Natural killer cell (primary cell): ENCODE measurements at regions not wholly inside any gene's neighbourhood (a gene's known extent, or its start where the extent isn't known, plus 50 kb on each side); places are given as distances from the start of the nearest gene placed in this dataset.

Experiments
- ATAC-seq, 3 donors: fragments of 150-1000 bp in 2 of 3; fragments of 200-7000 bp in 1 of 3; cut with Tn5 transposase; 1 replicate in 1 of 3; 2 replicates in 2 of 3; pipeline ENCODE4 v1.10.0; 2021; ENCODE audit warnings: mild to moderate bottlenecking in 2 of 3, moderate library complexity in 2 of 3
- DNase-seq, 2 donors: peaks; one replicate each; pipeline versions ENCODE4 v3.0.0 to v3.0.0-alpha.2; 2013 to 2021; ENCODE audit warnings: mixed read lengths in 1 of 2
- H3K27ac ChIP-seq: one replicate; pipeline ENCODE4 v1.5.1; 2013; ENCODE audit warnings: mild to moderate bottlenecking, low read length
- H3K27me3 ChIP-seq: one replicate; pipeline ENCODE4 v1.6.1; 2013; ENCODE audit warnings: low read length; ENCODE audit not compliant: control insufficient read depth, insufficient read depth
- H3K36me3 ChIP-seq: one replicate; pipeline ENCODE4 v1.6.1; 2013; ENCODE audit warnings: low read length; ENCODE audit not compliant: control insufficient read depth, insufficient read depth
- H3K4me1 ChIP-seq: one replicate; pipeline ENCODE4 v1.6.1; 2013; ENCODE audit warnings: low read length; ENCODE audit not compliant: control insufficient read depth, insufficient read depth
- H3K4me3 ChIP-seq: one replicate; pipeline ENCODE4 v1.5.1; 2013; ENCODE audit warnings: low read length
- H3K9me3 ChIP-seq: one replicate; pipeline ENCODE4 v1.6.1; 2013; ENCODE audit warnings: low read length; ENCODE audit not compliant: control insufficient read depth, insufficient read depth
- H3K27ac Mint-ChIP-seq, 2 donors: one replicate each; pipeline ENCODE4 v1.8.0; 2022; ENCODE audit warnings: mild to moderate bottlenecking in 2 of 2, mixed read lengths in 2 of 2, moderate library complexity in 1 of 2
- H3K27me3 Mint-ChIP-seq, 2 donors: one replicate each; pipeline ENCODE4 v1.8.0; 2022; ENCODE audit warnings: low read depth in 2 of 2, mixed read lengths in 2 of 2
- H3K36me3 Mint-ChIP-seq: one replicate; pipeline ENCODE4 v1.8.0; 2022; ENCODE audit warnings: mixed read lengths
- H3K4me1 Mint-ChIP-seq, 2 donors: one replicate each; pipeline ENCODE4 v1.8.0; 2022; ENCODE audit warnings: mixed read lengths in 2 of 2
- H3K4me3 Mint-ChIP-seq: one replicate; pipeline ENCODE4 v1.8.0; 2022; ENCODE audit warnings: mild to moderate bottlenecking, moderate library complexity, mixed read lengths
- H3K9me3 Mint-ChIP-seq, 2 donors: one replicate each; pipeline ENCODE4 v1.8.0; 2022; ENCODE audit warnings: mixed read lengths in 2 of 2
- WGBS: methylation state at CpG from one replicate; pipeline ENCODE4 v1.1.7; 2013; ENCODE audit warnings: missing lambda C conversion rate; ENCODE audit not compliant: insufficient coverage; 5-methylcytosine and 5-hydroxymethylcytosine counted together
- intact Hi-C: fragments of 100-400 bp; cut with micrococcal nuclease; formaldehyde crosslinking; loops from one replicate; pipeline ENCODE4 v1.14.2; 2022
- TF ChIP-seq, protein P1 (sequence below): fragments of 200-600 bp; IDR thresholded peaks from one replicate; pipeline ENCODE4 v1.8.0; 2022; ENCODE audit warnings: antibody characterized with exemption

DNA sequence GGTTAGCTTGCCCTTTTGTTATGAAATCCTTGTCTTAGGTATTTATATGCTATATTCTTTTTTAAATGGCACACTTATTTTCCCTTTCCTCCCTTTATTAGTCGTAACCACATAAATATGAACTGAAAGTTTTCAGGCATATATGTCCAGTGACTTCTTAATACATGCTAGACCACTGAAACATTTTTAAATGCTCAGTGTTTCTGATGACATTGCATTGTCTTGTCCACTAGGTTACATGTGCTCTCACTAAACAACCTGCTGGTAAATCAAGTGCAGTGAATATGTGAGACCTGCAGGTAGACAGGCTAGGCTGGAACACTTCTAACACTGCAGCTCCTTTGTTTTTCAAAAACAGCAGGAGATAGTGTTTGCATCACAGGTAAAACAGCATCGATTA is 332.6 kb upstream of the DACH1 start:
- H3K9me3 Mint-ChIP-seq, result peaks cover 2 to 4% of the 10 kb centered on the region in 2 donors
- WGBS, result 0% methylated on average over 1 of the region's 2 CpGs

DNA sequence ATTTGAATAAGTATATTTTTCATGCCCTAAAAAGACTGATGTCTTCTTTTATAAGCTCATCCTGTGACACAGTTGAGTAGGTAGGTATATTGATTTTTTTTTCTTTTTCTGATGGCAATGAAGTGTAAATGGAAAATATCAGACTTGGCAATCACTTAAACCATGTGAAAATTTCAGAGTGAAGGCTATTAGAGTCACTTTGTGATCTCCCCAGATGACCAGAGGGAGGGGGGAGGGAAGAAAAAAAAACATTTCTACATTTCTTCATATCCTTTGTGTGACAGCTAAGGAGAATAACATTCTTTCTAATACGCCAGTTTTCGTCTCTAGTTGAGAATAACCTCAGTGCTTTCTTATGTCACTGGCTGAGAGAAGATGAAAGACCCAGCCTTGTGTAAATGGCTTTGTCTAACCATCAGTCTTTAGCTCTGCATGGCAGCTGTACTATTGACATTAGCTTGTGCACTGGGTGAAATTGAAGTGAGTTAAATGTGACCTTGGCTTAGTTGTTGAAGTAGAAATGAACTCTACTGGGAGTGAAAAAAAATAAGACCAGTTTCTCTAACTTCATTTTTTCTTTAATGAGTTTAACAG is 332.1 kb upstream of the DACH1 start:
- Histone ChIP-seq H3K4me3 (no peak overlapping the region), H3K36me3 (no peaks in the 10 kb centered on the region), H3K4me1 (no peaks in the 10 kb centered on the region), H3K27ac (no peak overlapping the region), H3K27me3 (no peaks in the 10 kb centered on the region), H3K9me3 (no peaks in the 10 kb centered on the region)
- intact Hi-C loops, result no loop called here
- ATAC-seq, result no peak
- no peak overlapping the region for H3K4me3 Mint-ChIP-seq
- 74% methylated on average over 2 of the region's 2 CpGs for WGBS
- H3K9me3 Mint-ChIP-seq, result peaks cover 2 to 4% of the 10 kb centered on the region in 2 donors
- no peak overlapping the region for H3K27ac Mint-ChIP-seq
- no peaks in the 10 kb centered on the region for H3K36me3 Mint-ChIP-seq
- no peak for DNase-seq
- no peaks in the 10 kb centered on the region for H3K27me3 Mint-ChIP-seq
- TF ChIP-seq, protein P1, sequence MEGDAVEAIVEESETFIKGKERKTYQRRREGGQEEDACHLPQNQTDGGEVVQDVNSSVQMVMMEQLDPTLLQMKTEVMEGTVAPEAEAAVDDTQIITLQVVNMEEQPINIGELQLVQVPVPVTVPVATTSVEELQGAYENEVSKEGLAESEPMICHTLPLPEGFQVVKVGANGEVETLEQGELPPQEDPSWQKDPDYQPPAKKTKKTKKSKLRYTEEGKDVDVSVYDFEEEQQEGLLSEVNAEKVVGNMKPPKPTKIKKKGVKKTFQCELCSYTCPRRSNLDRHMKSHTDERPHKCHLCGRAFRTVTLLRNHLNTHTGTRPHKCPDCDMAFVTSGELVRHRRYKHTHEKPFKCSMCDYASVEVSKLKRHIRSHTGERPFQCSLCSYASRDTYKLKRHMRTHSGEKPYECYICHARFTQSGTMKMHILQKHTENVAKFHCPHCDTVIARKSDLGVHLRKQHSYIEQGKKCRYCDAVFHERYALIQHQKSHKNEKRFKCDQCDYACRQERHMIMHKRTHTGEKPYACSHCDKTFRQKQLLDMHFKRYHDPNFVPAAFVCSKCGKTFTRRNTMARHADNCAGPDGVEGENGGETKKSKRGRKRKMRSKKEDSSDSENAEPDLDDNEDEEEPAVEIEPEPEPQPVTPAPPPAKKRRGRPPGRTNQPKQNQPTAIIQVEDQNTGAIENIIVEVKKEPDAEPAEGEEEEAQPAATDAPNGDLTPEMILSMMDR, result no peak
- no peaks in the 10 kb centered on the region for H3K4me1 Mint-ChIP-seq

More for the DNA sequence above, 332.6 kb upstream of the DACH1 start:
- Histone ChIP-seq H3K27ac (no peak overlapping the region), H3K4me1 (no peaks in the 10 kb centered on the region), H3K36me3 (no peaks in the 10 kb centered on the region), H3K9me3 (no peaks in the 10 kb centered on the region), H3K27me3 (no peaks in the 10 kb centered on the region), H3K4me3 (no peak overlapping the region)
- ATAC-seq, result no peak
- TF ChIP-seq, protein P1, result no peak
- Mint-ChIP-seq H3K4me3 (no peak overlapping the region), H3K4me1 (no peaks in the 10 kb centered on the region), H3K27me3 (no peaks in the 10 kb centered on the region), H3K27ac (no peak overlapping the region), H3K36me3 (no peaks in the 10 kb centered on the region)
- intact Hi-C loops, result no loop called here
- no peak for DNase-seq

DNA sequence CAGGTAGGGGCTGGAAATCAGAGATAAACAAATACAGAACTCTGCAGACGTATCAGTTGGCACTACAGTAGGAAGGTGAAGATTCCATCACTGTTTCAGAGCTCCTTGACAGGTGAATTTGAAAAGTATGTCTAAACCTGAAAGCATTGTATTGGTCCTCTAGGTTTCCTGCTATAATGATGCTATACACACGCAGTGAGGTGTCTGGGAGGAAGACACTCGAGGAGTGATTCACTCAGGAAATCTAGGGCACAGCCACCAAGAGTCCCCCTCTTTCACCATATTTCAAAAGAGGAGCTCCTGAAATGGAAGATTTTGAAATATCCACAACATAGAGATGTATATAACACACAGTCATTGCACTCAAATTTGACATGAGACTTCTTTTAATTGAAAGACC is 331.0 kb upstream of the DACH1 start:
- H3K27me3 Mint-ChIP-seq, result no peaks in the 10 kb centered on the region
- Histone ChIP-seq H3K9me3 (no peaks in the 10 kb centered on the region), H3K27ac (no peak overlapping the region), H3K36me3 (no peaks in the 10 kb centered on the region), H3K4me3 (no peak overlapping the region), H3K4me1 (no peaks in the 10 kb centered on the region), H3K27me3 (no peaks in the 10 kb centered on the region)
- ATAC-seq (no peak), DNase-seq (no peak)
- no peak overlapping the region for H3K4me3 Mint-ChIP-seq
- H3K36me3 Mint-ChIP-seq, result no peaks in the 10 kb centered on the region
- intact Hi-C loops, result no loop called here
- TF ChIP-seq, protein P1, result no peak
- WGBS, result 74% methylated on average over 3 of the region's 3 CpGs
- no peaks in the 10 kb centered on the region for H3K4me1 Mint-ChIP-seq
- H3K9me3 Mint-ChIP-seq, result peaks cover 0 to 6% of the 10 kb centered on the region in 2 donors
- H3K27ac Mint-ChIP-seq, result no peak overlapping the region

DNA sequence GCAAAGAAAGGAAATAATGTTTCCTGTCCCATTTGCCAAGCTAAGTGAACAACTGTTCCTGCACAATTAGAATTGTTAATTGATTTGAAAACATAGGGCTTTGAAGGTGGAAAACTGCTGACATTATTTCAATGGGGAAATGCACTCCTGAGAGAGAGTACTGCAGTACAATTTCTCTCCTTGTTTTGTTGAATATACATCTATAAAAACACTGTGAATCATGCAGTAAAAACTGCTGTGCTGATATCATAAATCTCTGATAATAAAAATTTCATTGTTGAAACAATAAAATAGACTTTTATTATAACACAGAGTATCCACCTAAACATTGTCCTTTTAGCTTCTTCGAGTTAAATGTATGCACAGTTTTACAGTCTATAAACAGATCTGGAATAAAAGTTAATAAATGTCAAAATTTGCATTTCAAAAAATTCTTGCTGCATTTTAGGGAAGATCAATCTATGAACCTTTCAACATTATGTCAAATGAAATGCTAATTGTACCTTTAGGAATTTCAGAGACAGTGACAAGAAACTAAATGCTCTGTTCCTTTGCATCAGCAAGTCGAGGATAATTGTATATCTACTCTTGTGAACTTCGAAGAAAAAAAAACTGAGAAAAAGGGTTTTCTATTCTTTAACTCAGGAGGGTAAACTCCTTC is 328.2 kb upstream of the DACH1 start:
- TF ChIP-seq, protein P1, result no peak
- Mint-ChIP-seq H3K36me3 (no peaks in the 10 kb centered on the region), H3K27me3 (no peaks in the 10 kb centered on the region), H3K9me3 (peaks cover 0 to 4% of the 10 kb centered on the region in 2 donors), H3K4me3 (no peak overlapping the region), H3K27ac (no peak overlapping the region), H3K4me1 (no peaks in the 10 kb centered on the region)
- no peak for ATAC-seq
- DNase-seq, result no peak
- intact Hi-C loops, result no loop called here
- 67% methylated on average over 1 of the region's 3 CpGs for WGBS
- Histone ChIP-seq H3K4me3 (no peak overlapping the region), H3K27me3 (no peaks in the 10 kb centered on the region), H3K27ac (no peak overlapping the region), H3K4me1 (no peaks in the 10 kb centered on the region), H3K36me3 (no peaks in the 10 kb centered on the region), H3K9me3 (no peaks in the 10 kb centered on the region)
